ENCODE measurements at regions not wholly inside any gene's neighbourhood (a gene's known extent, or its start where the extent isn't known, plus 50 kb on each side); places are given as distances from the start of the nearest gene placed in this dataset.

GRCh38 chr3:41104147-41104546 lies 95.2 kb upstream of the CTNNB1 start:
- no peak overlapping the region for H3K4me3 Mint-ChIP-seq
- TF ChIP-seq, protein P1, sequence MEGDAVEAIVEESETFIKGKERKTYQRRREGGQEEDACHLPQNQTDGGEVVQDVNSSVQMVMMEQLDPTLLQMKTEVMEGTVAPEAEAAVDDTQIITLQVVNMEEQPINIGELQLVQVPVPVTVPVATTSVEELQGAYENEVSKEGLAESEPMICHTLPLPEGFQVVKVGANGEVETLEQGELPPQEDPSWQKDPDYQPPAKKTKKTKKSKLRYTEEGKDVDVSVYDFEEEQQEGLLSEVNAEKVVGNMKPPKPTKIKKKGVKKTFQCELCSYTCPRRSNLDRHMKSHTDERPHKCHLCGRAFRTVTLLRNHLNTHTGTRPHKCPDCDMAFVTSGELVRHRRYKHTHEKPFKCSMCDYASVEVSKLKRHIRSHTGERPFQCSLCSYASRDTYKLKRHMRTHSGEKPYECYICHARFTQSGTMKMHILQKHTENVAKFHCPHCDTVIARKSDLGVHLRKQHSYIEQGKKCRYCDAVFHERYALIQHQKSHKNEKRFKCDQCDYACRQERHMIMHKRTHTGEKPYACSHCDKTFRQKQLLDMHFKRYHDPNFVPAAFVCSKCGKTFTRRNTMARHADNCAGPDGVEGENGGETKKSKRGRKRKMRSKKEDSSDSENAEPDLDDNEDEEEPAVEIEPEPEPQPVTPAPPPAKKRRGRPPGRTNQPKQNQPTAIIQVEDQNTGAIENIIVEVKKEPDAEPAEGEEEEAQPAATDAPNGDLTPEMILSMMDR (IDR thresholded peaks at IDR 0.05; ENCODE audit: unreplicated experiment), result no peak
- H3K9me3 Mint-ChIP-seq, result no peaks in the 10 kb centered on the region
- H3K27me3 Mint-ChIP-seq (ENCODE audit: low read depth), result no peaks in the 10 kb centered on the region
- no peaks in the 10 kb centered on the region for H3K36me3 Mint-ChIP-seq
- no peak for DNase-seq (ENCODE audit: low spot score in 2 of 2, unreplicated experiment in 2 of 2)
- no peaks in the 10 kb centered on the region for H3K4me1 Mint-ChIP-seq
- H3K27ac Mint-ChIP-seq, result no peak overlapping the region

GRCh38 chr3:41106691-41107090 lies 92.6 kb upstream of the CTNNB1 start:
- no peaks in the 10 kb centered on the region for H3K9me3 Mint-ChIP-seq

GRCh38 chr3:41111011-41111410 lies 88.3 kb upstream of the CTNNB1 start:
- no peak for DNase-seq (ENCODE audit: low spot score in 2 of 2, unreplicated experiment in 2 of 2)
- H3K9me3 Mint-ChIP-seq, result no peaks in the 10 kb centered on the region
- no peak overlapping the region for H3K4me3 Mint-ChIP-seq
- no peaks in the 10 kb centered on the region for H3K4me1 Mint-ChIP-seq
- no peaks in the 10 kb centered on the region for H3K36me3 Mint-ChIP-seq
- H3K27ac Mint-ChIP-seq, result no peak overlapping the region
- TF ChIP-seq, protein P1 (IDR thresholded peaks at IDR 0.05; ENCODE audit: unreplicated experiment), result no peak
- no peaks in the 10 kb centered on the region for H3K27me3 Mint-ChIP-seq (ENCODE audit: low read depth)

More at GRCh38 chr3:41106691-41107090, 92.6 kb upstream of the CTNNB1 start:
- H3K36me3 Mint-ChIP-seq, result no peaks in the 10 kb centered on the region
- H3K27me3 Mint-ChIP-seq (ENCODE audit: low read depth), result no peaks in the 10 kb centered on the region
- DNase-seq (ENCODE audit: low spot score in 2 of 2, unreplicated experiment in 2 of 2), result no peak
- H3K27ac Mint-ChIP-seq, result no peak overlapping the region
- TF ChIP-seq, protein P1 (IDR thresholded peaks at IDR 0.05; ENCODE audit: unreplicated experiment), result no peak
- no peaks in the 10 kb centered on the region for H3K4me1 Mint-ChIP-seq
- no peak overlapping the region for H3K4me3 Mint-ChIP-seq

GRCh38 chr3:41112466-41112865 lies 86.8 kb upstream of the CTNNB1 start:
- no peak overlapping the region for H3K4me3 Mint-ChIP-seq
- no peaks in the 10 kb centered on the region for H3K36me3 Mint-ChIP-seq
- peaks cover 3% of the 10 kb centered on the region for H3K4me1 Mint-ChIP-seq
- no peak overlapping the region for H3K27ac Mint-ChIP-seq
- no peak for DNase-seq (ENCODE audit: low spot score in 2 of 2, unreplicated experiment in 2 of 2)
- H3K9me3 Mint-ChIP-seq, result no peaks in the 10 kb centered on the region
- H3K27me3 Mint-ChIP-seq (ENCODE audit: low read depth), result no peaks in the 10 kb centered on the region
- TF ChIP-seq, protein P1 (IDR thresholded peaks at IDR 0.05; ENCODE audit: unreplicated experiment), result no peak

DNA sequence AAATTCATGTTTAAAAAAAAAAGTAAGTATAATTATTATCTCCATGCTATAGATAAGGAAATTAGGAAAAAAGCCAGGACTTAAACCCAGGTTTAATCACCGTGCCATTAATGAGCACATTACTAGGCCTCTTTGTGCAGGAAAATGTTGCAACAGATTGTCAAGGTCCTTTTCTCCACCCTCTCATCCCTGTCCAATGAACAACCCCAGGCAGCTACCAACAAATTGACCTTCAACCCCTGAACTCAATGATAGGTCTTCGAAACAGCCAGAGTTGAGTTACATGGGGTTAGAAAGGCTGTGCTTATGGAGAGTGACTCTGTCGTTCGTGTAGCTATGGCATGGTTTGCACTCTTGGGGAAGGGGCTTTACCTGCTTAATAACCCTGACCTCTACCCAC lies 84.2 kb upstream of the CTNNB1 start:
- Mint-ChIP-seq H3K27me3 (ENCODE audit: low read depth) (no peaks in the 10 kb centered on the region), H3K27ac (no peak overlapping the region), H3K4me3 (no peak overlapping the region), H3K4me1 (peaks cover 10% of the 10 kb centered on the region), H3K36me3 (no peaks in the 10 kb centered on the region), H3K9me3 (no peaks in the 10 kb centered on the region)
- DNase-seq (ENCODE audit: low spot score in 2 of 2, unreplicated experiment in 2 of 2), result no peak
- TF ChIP-seq, protein P1 (IDR thresholded peaks at IDR 0.05; ENCODE audit: unreplicated experiment), result no peak

GRCh38 chr3:41116851-41117250 lies 82.5 kb upstream of the CTNNB1 start:
- H3K36me3 Mint-ChIP-seq, result no peaks in the 10 kb centered on the region
- H3K27me3 Mint-ChIP-seq (ENCODE audit: low read depth), result no peaks in the 10 kb centered on the region
- TF ChIP-seq, protein P1 (IDR thresholded peaks at IDR 0.05; ENCODE audit: unreplicated experiment), result no peak
- peaks cover 15% of the 10 kb centered on the region for H3K4me1 Mint-ChIP-seq
- no peaks in the 10 kb centered on the region for H3K9me3 Mint-ChIP-seq
- H3K27ac Mint-ChIP-seq, result no peak overlapping the region
- H3K4me3 Mint-ChIP-seq, result no peak overlapping the region
- DNase-seq (ENCODE audit: low spot score in 2 of 2, unreplicated experiment in 2 of 2), result no peak
